Esophagus squamous epithelium (tissue), 4 donors: ENCODE measurements at regions not wholly inside any gene's neighbourhood (a gene's known extent, or its start where the extent isn't known, plus 50 kb on each side); places are given as distances from the start of the nearest gene placed in this dataset.

Experiments
- CTCF ChIP-seq, 6 experiments: fragments of 450-650 bp in 4 of 6; fragments of 200-600 bp in 2 of 6; sonication (generic) in 2 of 6; IDR thresholded peaks; one replicate each; pipeline ENCODE4 v1.5.1; 2016 to 2019; ENCODE audit warnings: antibody characterized with exemption in 6 of 6, mild to moderate bottlenecking in 4 of 6, moderate library complexity in 4 of 6
- POLR2A ChIP-seq, 4 donors: fragments of 450-650 bp; IDR thresholded peaks; one replicate each; pipeline ENCODE4 v1.6.1; 2017; ENCODE audit warnings: antibody characterized with exemption in 4 of 4, mild to moderate bottlenecking in 4 of 4, moderate library complexity in 3 of 4

- TF ChIP-seq CTCF (IDR thresholded peaks at IDR 0.05) (no peak), POLR2A (IDR thresholded peaks at IDR 0.05) (no peak)
Observed at GRCh38 chr16:51458356-51459140, 307.5 kb upstream of the SALL1 start.
